Esophagus muscularis mucosa (tissue), 4 donors: ENCODE measurements at regions not wholly inside any gene's neighbourhood (a gene's known extent, or its start where the extent isn't known, plus 50 kb on each side); places are given as distances from the start of the nearest gene placed in this dataset.

Experiments
- DNase-seq: peaks from one replicate; pipeline ENCODE4 v3.0.0-alpha.2; 2017; ENCODE audit errors: extremely low spot score
- H3K27ac ChIP-seq, 4 donors: fragments of 200-600 bp; sonication (generic); replicated peaks in 1 of 4; 1 replicate in 3 of 4; 2 replicates in 1 of 4; pipeline ENCODE4 v1.5.1; 2016 to 2019; ENCODE audit warnings: mild to moderate bottlenecking in 1 of 4
- H3K27me3 ChIP-seq, 4 donors: fragments of 200-600 bp; sonication (generic); one replicate each; pipeline versions ENCODE4 v1.5.1 to v1.6.0; 2016 to 2019
- H3K36me3 ChIP-seq, 4 donors: fragments of 200-600 bp; sonication (generic); one replicate each; pipeline ENCODE4 v1.5.1; 2016 to 2019
- H3K4me1 ChIP-seq, 4 donors: fragments of 200-600 bp; sonication (generic); one replicate each; pipeline ENCODE4 v1.5.1; 2016 to 2019
- H3K4me3 ChIP-seq, 4 donors: fragments of 200-600 bp; sonication (generic); 1 replicate in 2 of 4; 2 replicates in 2 of 4; pipeline ENCODE4 v1.5.1; 2016 to 2019; ENCODE audit warnings: mild to moderate bottlenecking in 4 of 4, moderate library complexity in 1 of 4
- H3K9me3 ChIP-seq, 4 donors: fragments of 200-600 bp; sonication (generic); 1 replicate in 3 of 4; 2 replicates in 1 of 4; pipeline ENCODE4 v1.5.1; 2016 to 2019
- CTCF ChIP-seq, 3 experiments: fragments of 200-600 bp in 2 of 3; fragments of 450-650 bp in 1 of 3; sonication (generic) in 2 of 3; IDR thresholded peaks; one replicate each; pipeline ENCODE4 v1.5.1; 2017 to 2019; ENCODE audit warnings: antibody characterized with exemption in 3 of 3, mild to moderate bottlenecking in 2 of 3, moderate library complexity in 1 of 3
- EP300 ChIP-seq: sonication (generic); formaldehyde crosslinking; IDR thresholded peaks from one replicate; pipeline ENCODE4 v1.6.1; 2017; ENCODE audit warnings: antibody characterized with exemption
- POLR2A ChIP-seq: fragments of 450-650 bp; IDR thresholded peaks from one replicate; pipeline ENCODE4 v1.6.1; 2017; ENCODE audit warnings: antibody characterized with exemption, moderate library complexity, mild to moderate bottlenecking, low read depth
- POLR2AphosphoS5 ChIP-seq, 2 donors: sonication (generic); formaldehyde crosslinking; IDR thresholded peaks; one replicate each; pipeline ENCODE4 v1.6.1; 2017; ENCODE audit warnings: antibody characterized with exemption in 2 of 2
- WGBS: methylation state at CpG from one replicate; pipeline ENCODE4 v1.1.5; 2018; 5-methylcytosine and 5-hydroxymethylcytosine counted together
- intact Hi-C: fragments of 100-400 bp; cut with DNase I; formaldehyde crosslinking; loops from one replicate; pipeline ENCODE4 v1.15.1; 2023

GRCh38 chr22:47943729-47944700 lies 1181.6 kb downstream of the TBC1D22A start:
- H3K36me3 ChIP-seq: no peaks in the 10 kb centered on the region
- DNase-seq: peak; percentile 64
- H3K27me3 ChIP-seq: peaks cover 0 to 27% (median 0%) of the 10 kb centered on the region in 4 donors
- H3K4me1 ChIP-seq: no peaks in the 10 kb centered on the region
- TF ChIP-seq POLR2AphosphoS5 (IDR thresholded peaks at IDR 0.05): no peak
- no peak for TF ChIP-seq CTCF (IDR thresholded peaks at IDR 0.05)
- TF ChIP-seq POLR2A: no peak
- TF ChIP-seq EP300: no peak
- 76% methylated on average over 12 of the region's 13 CpGs for WGBS
- no peaks in the 10 kb centered on the region for H3K9me3 ChIP-seq
- intact Hi-C loops: no loop called here
- H3K27ac ChIP-seq: no peak overlapping the region
- H3K4me3 ChIP-seq: no peak overlapping the region

- Histone ChIP-seq H3K4me3 (no peak overlapping the region), H3K27ac (no peak overlapping the region), H3K9me3 (peaks cover 0 to 7% (median 6%) of the 10 kb centered on the region in 4 donors), H3K27me3 (peaks cover 0 to 30% (median 0%) of the 10 kb centered on the region in 4 donors), H3K4me1 (no peaks in the 10 kb centered on the region), H3K36me3 (no peaks in the 10 kb centered on the region)
- TF ChIP-seq POLR2A: no peak
- no peak for TF ChIP-seq POLR2AphosphoS5 (IDR thresholded peaks at IDR 0.05)
- no peak for TF ChIP-seq CTCF (IDR thresholded peaks at IDR 0.05)
- intact Hi-C loops: no loop called here
- 90% methylated on average over 6 of the region's 6 CpGs for WGBS
- DNase-seq: peak; percentile 90
Observed at GRCh38 chr22:47940211-47940610, 1177.8 kb downstream of the TBC1D22A start.

- WGBS: 89% methylated on average over 3 of the region's 3 CpGs
- TF ChIP-seq EP300 (no peak), POLR2AphosphoS5 (IDR thresholded peaks at IDR 0.05) (no peak), POLR2A (no peak), CTCF (IDR thresholded peaks at IDR 0.05) (no peak)
Observed at GRCh38 chr22:47933891-47934290, 1171.4 kb downstream of the TBC1D22A start.

GRCh38 chr22:47933226-47933625 lies 1170.8 kb downstream of the TBC1D22A start:
- 87% methylated on average over 3 of the region's 4 CpGs for WGBS
- no peaks in the 10 kb centered on the region for H3K36me3 ChIP-seq
- no peak for TF ChIP-seq CTCF (IDR thresholded peaks at IDR 0.05)
- no peak for TF ChIP-seq POLR2A
- TF ChIP-seq POLR2AphosphoS5 (IDR thresholded peaks at IDR 0.05): no peak
- no peak for TF ChIP-seq EP300
- no peaks in the 10 kb centered on the region for H3K4me1 ChIP-seq
- DNase-seq: peak; percentile 53
- peaks cover 0 to 13% (median 0%) of the 10 kb centered on the region in 4 donors for H3K27me3 ChIP-seq
- H3K27ac ChIP-seq: no peak overlapping the region
- H3K4me3 ChIP-seq: no peak overlapping the region
- intact Hi-C loops: no loop called here
- peaks cover 0 to 14% (median 11%) of the 10 kb centered on the region in 4 donors for H3K9me3 ChIP-seq

More at GRCh38 chr22:47933891-47934290, 1171.4 kb downstream of the TBC1D22A start:
- H3K27ac ChIP-seq: no peak overlapping the region
- peaks cover 0 to 14% (median 11%) of the 10 kb centered on the region in 4 donors for H3K9me3 ChIP-seq
- no peak overlapping the region for H3K4me3 ChIP-seq
- DNase-seq: no peak
- no peaks in the 10 kb centered on the region for H3K4me1 ChIP-seq
- intact Hi-C loops: no loop called here
- no peaks in the 10 kb centered on the region for H3K36me3 ChIP-seq
- H3K27me3 ChIP-seq: peaks cover 0 to 13% (median 0%) of the 10 kb centered on the region in 4 donors
